ELR (cell line): ENCODE measurements at regions not wholly inside any gene's neighbourhood (a gene's known extent, or its start where the extent isn't known, plus 50 kb on each side); places are given as distances from the start of the nearest gene placed in this dataset.

Source experiments
- DNase-seq: peaks from one replicate; pipeline ENCODE4 v3.0.0-alpha.2; 2015; ENCODE audit warnings: low read depth

DNA sequence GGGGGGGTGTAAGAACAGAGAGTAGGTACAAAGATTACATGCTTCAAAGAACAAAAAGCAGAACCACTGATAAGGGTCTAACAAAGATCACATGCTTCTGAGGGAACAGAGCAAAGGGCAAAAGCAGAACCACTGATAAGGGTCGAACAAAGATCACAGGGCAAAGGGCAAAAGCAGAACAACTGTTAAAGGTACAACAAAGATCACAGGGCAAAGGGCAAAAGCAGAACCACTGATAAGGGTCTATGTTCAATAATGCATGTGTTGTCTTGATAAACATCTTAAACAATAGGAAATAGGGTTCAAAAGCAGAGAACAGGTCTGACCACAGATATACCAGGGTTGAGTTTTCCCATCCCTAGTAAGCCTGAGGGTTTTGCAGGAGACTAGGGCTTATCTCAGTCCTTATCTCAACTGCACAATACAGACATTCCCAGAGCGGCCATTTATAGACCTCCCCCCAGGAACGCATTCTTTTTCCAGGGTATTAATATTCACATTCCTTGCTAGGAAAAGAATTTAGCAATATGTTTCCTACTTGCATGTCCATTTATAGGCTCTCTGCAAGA is 81.9 kb upstream of the PGR start:
- DNase-seq, result no peak

DNA sequence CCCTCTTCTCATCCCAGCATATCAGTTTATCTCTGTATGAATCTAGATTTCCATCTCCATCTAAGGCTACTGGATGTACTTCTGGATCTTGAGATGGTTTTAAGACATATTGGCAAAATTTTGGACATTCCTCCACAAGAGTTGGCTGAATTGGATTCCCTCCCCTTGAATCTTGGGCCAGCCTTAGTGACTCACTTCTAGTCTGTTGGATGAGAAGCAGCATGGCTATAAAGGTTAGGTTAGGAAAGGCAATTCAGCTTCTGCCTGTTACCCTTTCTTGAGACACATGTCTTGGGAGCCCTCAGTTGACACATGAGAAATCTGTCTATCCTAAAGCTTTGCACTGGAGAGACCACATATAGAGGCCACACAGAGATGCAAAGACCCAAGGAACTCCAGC is 73.0 kb upstream of the PGR start:
- DNase-seq, result no peak

DNA sequence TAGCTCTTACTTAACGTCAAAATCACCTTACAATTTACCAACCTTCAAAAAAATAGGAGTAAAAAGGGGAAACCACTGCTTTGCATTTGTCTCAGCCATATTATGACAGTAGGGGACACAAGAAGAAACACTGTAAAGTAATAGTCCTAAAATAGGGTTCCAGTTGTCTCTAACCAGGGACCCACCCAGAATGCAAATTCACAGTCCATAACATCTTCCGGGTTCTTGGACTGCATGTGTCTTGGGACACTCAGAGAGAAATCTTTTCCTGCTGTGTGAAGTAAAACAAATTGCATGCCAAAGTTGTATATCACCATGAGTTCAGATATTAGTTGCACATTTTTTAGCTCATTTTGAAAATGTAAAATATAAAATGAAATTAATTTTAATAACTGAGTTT is 69.8 kb upstream of the PGR start:
- DNase-seq, result no peak

DNA sequence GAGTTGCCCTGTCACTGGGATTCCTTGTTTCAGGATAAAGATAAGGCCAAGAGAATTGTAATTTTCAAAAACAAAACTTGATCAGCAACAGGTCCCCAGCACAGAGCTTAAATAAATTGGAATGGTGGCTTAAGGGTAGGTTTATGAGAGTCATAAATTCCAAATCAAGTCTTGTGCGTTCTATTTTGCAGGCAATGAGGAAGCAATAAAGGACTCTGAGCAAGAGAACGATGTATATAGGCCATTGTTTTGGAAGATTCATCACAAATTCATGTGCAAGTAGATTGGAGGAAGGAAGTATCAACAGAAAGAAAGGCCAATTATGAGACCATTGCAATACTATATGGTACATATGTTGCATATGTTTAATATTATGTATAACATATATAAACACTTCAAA is 65.7 kb upstream of the PGR start:
- no peak for DNase-seq

DNA sequence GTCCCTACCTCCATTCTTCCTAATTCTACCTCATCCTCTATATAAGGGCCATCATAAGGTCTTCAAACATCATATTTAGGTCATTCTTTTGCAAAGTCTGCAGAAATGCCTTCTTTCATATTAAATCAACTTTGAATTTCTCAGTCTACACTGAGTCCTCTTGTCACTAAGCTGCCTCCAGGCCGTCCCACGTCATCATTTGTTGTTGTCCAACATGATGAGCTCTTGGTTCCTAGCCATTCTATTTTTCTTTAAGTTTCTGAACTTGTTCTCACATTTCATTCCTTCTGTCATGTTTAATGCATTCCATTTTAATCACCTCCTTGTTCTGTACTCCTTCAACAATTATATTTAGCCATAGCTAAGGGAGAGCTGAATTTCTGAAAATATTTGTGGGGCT is 59.2 kb upstream of the PGR start:
- DNase-seq, result no peak

DNA sequence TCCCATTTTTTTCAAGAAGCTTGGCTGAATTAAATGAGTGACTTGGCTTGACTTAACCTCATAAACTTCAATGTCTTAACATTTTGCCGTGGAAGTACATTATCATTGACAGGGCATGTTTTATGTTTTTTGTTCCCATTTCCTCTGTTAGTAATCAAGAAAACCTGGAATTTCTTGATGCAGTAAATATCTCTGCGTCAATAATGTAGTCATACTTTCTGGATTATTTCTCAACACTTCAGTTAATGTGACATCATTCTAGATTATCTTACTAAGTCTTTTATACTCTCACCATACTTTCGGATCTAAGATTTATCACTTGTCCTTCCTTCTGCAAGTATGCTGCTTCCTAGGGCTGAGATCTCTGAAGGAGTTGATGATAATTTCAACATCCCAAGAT is 58.6 kb upstream of the PGR start:
- no peak for DNase-seq

DNA sequence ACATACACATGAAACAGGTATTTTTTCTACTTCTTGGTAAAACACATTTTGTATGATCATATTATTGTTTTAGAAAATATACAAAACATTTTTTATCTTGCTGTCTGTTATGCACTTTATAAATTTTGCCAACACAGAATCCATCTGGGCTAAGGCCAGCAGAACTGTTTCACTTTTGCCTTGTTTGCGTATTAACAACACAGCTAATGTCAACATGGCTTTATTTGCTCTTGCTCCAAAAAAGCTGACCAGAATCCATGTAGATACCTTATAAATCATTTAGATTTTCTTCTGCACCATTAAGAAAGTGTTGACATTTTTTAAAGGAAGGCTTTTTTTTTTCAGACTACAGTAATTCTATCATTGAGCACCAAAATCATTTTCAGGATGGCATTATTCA is 58.1 kb upstream of the PGR start:
- DNase-seq, result no peak

DNA sequence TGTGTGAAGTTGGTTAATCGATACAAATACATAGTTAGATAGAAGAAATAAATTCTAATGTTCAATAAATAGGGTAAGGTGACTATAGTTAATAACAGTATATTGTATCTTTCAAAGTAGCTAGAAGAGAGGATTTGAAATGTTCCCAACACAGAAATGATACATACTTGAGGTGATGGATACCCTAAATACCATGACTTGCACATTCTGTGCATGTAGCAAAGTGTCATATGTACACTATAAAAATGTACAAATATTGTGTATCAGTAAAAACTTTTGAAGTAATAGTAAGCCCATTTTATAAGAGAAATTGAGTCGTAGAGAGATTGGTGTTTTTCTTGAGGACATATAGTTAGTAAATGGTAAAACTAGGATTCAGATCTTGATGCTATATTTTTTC is 56.4 kb upstream of the PGR start:
- no peak for DNase-seq

DNA sequence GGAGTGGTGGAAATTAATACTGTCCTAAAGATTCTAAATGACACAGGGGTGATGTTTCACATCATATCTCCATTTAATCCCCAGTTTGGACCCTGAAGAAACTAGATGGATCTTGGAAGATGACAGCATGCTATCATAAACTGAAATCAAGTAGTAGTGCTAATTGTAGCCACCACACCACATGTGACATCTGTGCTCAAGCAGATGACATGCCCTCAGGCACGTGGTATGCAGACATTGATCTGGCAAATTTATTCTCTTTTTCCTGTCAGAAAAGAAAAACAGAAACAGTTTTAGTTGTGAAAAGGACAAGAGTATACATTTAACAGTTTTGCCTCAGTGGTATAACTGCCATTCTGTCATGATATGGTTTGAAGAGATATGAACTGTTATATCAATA is 52.9 kb upstream of the PGR start:
- no peak for DNase-seq

DNA sequence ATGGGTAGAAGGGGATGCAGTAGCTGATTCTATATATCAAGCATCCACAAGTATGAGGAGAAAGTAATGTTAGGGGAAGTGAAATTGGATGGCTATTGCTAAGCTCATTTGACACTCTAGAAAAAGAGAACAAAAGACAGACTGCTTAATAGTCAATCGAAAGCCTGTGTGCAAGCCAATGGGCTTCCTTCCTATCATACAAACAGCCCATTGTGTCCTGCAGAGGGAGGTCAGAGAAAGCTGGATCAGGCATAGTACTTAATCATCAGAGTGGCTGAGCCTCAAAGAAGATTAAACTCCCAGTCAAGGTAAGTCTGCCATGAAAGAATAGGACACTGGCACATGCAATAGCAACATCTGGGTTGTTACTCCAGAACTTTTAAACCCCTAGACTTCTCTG is 50.9 kb upstream of the PGR start:
- no peak for DNase-seq
